ENCODE measurements at regions not wholly inside any gene's neighbourhood (a gene's known extent, or its start where the extent isn't known, plus 50 kb on each side); places are given as distances from the start of the nearest gene placed in this dataset.

- DNase-seq = no peak
These were observed 161.2 kb upstream of the MBL2 start for GRCh38 chr10:52933748-52934147.

- no peak for DNase-seq
These were observed 155.1 kb upstream of the MBL2 start for GRCh38 chr10:52927678-52928077.

GRCh38 chr10:52923520-52923919, 150.9 kb upstream of the MBL2 start:
- DNase-seq = no peak

GRCh38 chr10:52918714-52919305, 146.2 kb upstream of the MBL2 start:
- DNase-seq = no peak

- no peak for DNase-seq
These were observed 142.8 kb upstream of the MBL2 start for GRCh38 chr10:52915391-52915790.

GRCh38 chr10:52911163-52911562, 138.6 kb upstream of the MBL2 start:
- no peak for DNase-seq

- no peak for DNase-seq
These were observed 135.9 kb upstream of the MBL2 start for GRCh38 chr10:52908478-52908877.

GRCh38 chr10:52906046-52906445, 133.5 kb upstream of the MBL2 start:
- no peak for DNase-seq

GRCh38 chr10:52903397-52903938, 130.9 kb upstream of the MBL2 start:
- no peak for DNase-seq

GRCh38 chr10:52900593-52900992, 128.0 kb upstream of the MBL2 start:
- DNase-seq = no peak

GRCh38 chr10:52897162-52897561, 124.6 kb upstream of the MBL2 start:
- DNase-seq = no peak

- DNase-seq = no peak
These were observed 122.5 kb upstream of the MBL2 start for GRCh38 chr10:52895059-52895458.

- DNase-seq = no peak
These were observed 117.7 kb upstream of the MBL2 start for GRCh38 chr10:52890281-52890680.

- DNase-seq = no peak
These were observed 117.0 kb upstream of the MBL2 start for GRCh38 chr10:52889611-52890010.

- DNase-seq = peak in 1 of 2 experiments; percentile 55
These were observed 111.7 kb upstream of the MBL2 start for GRCh38 chr10:52883996-52884871.

- DNase-seq = no peak
These were observed 106.7 kb upstream of the MBL2 start for GRCh38 chr10:52879091-52879807.

- no peak for DNase-seq
These were observed 104.9 kb upstream of the MBL2 start for GRCh38 chr10:52877451-52877850.

- DNase-seq = no peak
These were observed 102.8 kb upstream of the MBL2 start for GRCh38 chr10:52875336-52875735.

- DNase-seq = no peak
These were observed 102.0 kb upstream of the MBL2 start for GRCh38 chr10:52874581-52874980.

- no peak for DNase-seq
These were observed 98.7 kb upstream of the MBL2 start for GRCh38 chr10:52871191-52871843.

- DNase-seq = no peak
These were observed 98.0 kb upstream of the MBL2 start for GRCh38 chr10:52870562-52870961.

GRCh38 chr10:52869864-52870263, 97.3 kb upstream of the MBL2 start:
- DNase-seq = no peak

GRCh38 chr10:52865213-52865612, 92.6 kb upstream of the MBL2 start:
- DNase-seq = no peak

All from SW 1271 (cell line).